Hematopoietic multipotent progenitor cell treated with erythropoietin and hydrocortisone succinate and interleukin-3 and kit ligand, for 8 days (in vitro differentiated cells): ENCODE measurements at regions not wholly inside any gene's neighbourhood (a gene's known extent, or its start where the extent isn't known, plus 50 kb on each side); places are given as distances from the start of the nearest gene placed in this dataset.

Experiments used
- DNase-seq: peaks from one replicate; pipeline ENCODE4 v3.0.0-alpha.2; 2015

- peak; percentile 81 for DNase-seq
Observed at GRCh38 chr3:195001961-195002861, 268.7 kb downstream of the XXYLT1 start.

DNA sequence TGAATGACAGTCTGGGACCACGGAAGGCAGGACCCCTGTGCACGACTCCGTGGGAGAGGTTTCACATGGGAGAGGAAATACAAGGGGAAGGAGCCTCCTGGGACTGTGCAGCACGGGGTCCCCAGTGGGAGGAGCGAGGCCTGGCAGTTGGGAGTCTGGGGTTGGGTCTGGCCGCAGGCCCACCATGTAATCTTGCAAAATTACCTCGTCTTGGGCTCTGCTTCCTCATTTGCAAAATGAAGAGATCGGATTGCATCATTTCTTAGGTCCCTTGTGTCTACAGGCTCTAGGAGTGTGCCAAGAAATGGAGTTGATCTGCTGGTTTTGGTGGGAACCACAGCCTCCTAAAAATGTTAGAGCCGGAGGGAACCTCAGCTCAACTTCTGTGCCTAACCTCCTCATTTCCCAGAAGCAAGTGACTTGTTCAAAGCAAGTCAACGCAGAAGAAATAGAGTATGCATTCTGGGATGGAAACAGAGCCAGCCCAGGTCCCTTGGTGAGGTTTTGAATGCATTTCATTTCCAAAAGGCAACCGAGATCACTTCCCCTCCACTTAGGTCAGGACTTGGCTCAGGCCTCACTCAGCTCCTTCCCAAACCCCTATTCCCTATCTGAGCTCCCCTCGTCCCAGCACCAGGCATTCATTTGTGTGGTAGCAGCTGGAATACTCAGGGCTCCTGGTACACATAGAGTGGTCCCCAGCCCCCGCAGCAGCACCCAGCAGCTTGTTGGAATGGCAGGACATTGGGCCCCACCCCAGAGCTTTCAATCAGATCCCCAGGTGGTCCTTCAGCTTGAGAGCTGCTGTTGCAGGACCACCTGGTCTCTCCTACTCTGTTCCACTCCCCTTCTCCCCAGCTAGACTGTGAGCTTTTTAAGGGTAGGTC is 267.7 kb downstream of the XXYLT1 start:
- DNase-seq: peak; percentile 22

- DNase-seq: no peak
Observed at GRCh38 chr3:195003893-195004289, 267.1 kb downstream of the XXYLT1 start.

- no peak for DNase-seq
Observed at GRCh38 chr3:195004512-195005250, 266.3 kb downstream of the XXYLT1 start.

DNA sequence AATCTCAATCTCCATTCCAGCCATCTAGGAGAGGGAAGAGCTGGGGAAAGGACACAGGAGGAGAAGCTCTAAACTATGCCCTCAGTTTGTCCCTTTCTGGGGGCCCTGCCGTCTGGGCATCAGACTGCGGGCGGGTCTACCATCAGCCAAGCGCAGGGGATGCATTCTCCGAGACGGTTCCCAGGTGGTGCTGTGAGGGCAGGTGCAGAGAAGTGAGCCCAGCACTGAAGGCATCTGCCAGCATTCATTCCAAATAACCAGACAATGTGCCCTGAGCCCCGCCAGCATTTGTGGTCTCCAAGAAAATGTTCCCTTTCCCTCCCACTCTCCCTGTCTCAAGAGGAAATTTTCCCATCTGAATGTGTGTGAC is 265.7 kb downstream of the XXYLT1 start:
- no peak for DNase-seq

DNA sequence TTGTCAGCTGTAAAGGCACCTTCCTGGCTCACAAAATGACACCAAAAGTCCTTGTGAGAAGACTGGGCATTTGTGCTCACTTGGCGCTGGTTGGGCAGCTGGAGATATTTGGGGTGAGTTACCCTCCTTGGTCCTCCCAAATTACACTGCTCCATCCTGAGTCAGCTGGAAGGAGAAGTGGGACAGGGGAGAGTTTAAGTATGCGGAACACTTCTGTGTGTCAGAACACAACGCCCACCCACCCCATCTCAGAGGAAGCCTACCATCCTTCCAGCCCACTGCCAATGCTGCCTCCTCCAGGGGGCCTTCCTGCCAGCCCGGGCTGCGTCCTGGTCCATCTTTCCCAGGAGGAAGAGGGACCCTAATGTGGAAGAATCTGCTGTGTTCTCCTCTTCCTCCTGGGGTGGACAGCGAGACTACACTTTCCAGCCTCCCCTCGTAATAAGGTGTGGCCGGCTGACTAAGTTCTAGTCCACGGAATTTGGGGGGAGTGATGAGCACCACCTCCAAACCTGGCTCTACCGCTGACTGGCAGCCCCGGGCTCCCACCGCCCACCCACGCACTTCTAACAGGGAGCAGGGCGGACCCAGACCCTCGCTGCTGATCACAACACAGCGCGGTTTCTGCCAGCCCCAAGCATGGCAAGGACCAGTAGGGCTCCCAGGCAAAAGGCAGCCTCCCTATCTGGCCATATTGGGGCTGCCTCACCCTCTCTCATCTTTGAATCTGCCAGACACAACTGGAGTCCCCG is 265.0 kb downstream of the XXYLT1 start:
- DNase-seq: no peak

DNA sequence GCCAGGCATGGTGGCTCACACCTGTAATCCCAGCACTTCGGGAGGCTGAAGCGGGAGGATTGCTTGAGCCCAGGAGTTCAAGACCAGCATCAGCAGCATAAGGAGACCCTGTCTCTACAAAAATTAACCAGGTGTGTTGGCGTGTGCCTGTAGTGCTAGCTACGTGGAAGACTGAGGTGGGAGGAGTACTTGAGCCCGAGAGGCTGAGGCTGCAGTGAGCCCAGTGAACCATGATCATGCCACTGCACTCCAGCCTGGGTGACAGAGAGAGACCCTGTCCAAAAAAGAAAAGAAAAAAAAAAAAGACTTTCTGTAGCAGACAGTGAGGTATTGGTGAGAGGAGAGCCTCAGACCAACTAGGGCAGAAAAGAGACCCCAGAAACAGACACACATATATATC is 263.8 kb downstream of the XXYLT1 start:
- DNase-seq: no peak

- DNase-seq: no peak
Observed at GRCh38 chr3:195007766-195008165, 263.2 kb downstream of the XXYLT1 start.

DNA sequence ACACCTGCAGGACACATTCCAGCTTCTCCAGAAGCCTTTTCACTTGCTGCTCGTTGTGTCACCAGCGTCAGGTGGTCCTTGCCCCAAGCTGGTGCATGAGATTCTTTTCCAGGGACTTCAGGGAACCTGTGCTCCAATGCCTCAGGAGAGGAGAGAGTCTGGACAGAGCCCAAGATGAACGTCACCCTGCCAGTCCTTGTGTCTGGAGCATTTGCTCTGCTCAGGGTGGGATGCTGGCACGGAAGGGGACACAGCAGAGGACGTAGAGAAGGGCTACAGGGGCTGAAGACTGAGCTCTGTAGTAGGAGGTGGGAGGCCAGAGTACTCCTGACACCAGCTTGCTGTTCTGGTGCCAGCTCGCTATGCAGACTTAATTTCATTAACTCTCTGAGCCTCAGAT is 262.1 kb downstream of the XXYLT1 start:
- no peak for DNase-seq

- no peak for DNase-seq
Observed at GRCh38 chr3:195009616-195010015, 261.3 kb downstream of the XXYLT1 start.

- no peak for DNase-seq
Observed at GRCh38 chr3:195010551-195011100, 260.3 kb downstream of the XXYLT1 start.

- DNase-seq: no peak
Observed at GRCh38 chr3:195011231-195011834, 259.6 kb downstream of the XXYLT1 start.

DNA sequence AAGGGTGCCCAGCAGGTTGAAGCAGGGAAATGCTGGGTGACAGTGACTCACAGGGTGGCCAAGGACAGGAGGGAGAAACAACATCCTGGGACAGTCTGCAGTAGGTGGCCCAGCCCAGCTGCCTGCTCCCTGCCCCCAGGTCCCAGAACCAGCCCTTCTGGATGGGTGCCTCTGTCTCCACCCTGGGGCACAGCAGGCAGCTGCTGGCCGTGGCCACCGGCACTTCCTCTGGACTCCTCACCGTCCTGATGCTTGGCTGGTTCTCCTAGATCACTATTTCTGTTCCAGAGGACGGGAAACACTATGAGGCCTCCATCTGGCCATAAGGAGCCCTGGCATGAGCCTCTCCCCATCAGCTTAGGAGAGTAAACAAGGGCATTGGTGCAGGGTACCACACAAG is 258.9 kb downstream of the XXYLT1 start:
- no peak for DNase-seq

GRCh38 chr3:195012571-195012970 is 258.4 kb downstream of the XXYLT1 start:
- DNase-seq: no peak

GRCh38 chr3:195013411-195014361 is 257.3 kb downstream of the XXYLT1 start:
- no peak for DNase-seq

DNA sequence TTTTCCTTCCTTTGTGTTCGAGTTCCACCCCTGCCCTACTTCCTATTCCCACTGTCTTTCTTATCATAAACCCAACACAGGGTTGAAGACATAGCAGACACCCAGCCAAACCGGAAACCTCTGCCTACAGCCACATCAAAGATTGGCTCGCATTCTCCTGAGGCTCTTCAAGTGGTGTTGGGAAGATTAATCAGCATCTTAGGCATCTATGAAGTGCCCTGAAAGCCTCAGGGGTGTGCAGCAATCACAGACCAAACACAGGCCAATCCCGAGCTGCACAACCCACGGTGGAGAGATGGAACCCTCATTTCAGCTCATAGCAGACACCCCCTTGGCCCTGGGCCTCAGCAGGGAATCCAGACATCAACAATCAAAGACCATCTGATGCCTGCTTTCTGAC is 255.9 kb downstream of the XXYLT1 start:
- DNase-seq: peak; percentile 85

GRCh38 chr3:195017151-195017550 is 253.8 kb downstream of the XXYLT1 start:
- peak; percentile 92 for DNase-seq
